ENCODE measurements at regions not wholly inside any gene's neighbourhood (a gene's known extent, or its start where the extent isn't known, plus 50 kb on each side); places are given as distances from the start of the nearest gene placed in this dataset.
A peak's percentile ranks its signal among the peaks of the same experiment; 100 is the strongest.
"Not testable (repeated sequence)": the region's sequence is repeated elsewhere in the genome, so short reads cannot be mapped to it uniquely, and the experiment has no call there.

GRCh38 chr7:65558584-65558983 is 184.9 kb downstream of the ZNF92 start:
- not testable (repeated sequence) for FAIRE-seq; DNase-seq (ENCODE audit: insufficient read length)

GRCh38 chr7:65561786-65562372 is 188.2 kb downstream of the ZNF92 start:
- not testable (repeated sequence) for FAIRE-seq; DNase-seq (ENCODE audit: insufficient read length)

GRCh38 chr7:65562522-65562921 is 188.9 kb downstream of the ZNF92 start:
- not testable (repeated sequence) for DNase-seq (ENCODE audit: insufficient read length); FAIRE-seq

- DNase-seq (ENCODE audit: insufficient read length); FAIRE-seq: not testable (repeated sequence)
These were observed 189.7 kb downstream of the ZNF92 start for GRCh38 chr7:65563333-65563732.

- not testable (repeated sequence) for DNase-seq (ENCODE audit: insufficient read length); FAIRE-seq
These were observed 194.6 kb downstream of the ZNF92 start for GRCh38 chr7:65568226-65568625.

GRCh38 chr7:65570990-65571389 is 197.3 kb downstream of the ZNF92 start:
- not testable (repeated sequence) for FAIRE-seq

GRCh38 chr7:65572581-65572980 is 198.9 kb downstream of the ZNF92 start:
- FAIRE-seq; DNase-seq (ENCODE audit: insufficient read length): not testable (repeated sequence)

More at GRCh38 chr7:65570990-65571389, 197.3 kb downstream of the ZNF92 start:
- not testable (repeated sequence) for DNase-seq (ENCODE audit: insufficient read length)

GRCh38 chr7:65576370-65576769 is 202.7 kb downstream of the ZNF92 start:
- not testable (repeated sequence) for FAIRE-seq; DNase-seq (ENCODE audit: insufficient read length)

GRCh38 chr7:65582518-65583119 is 209.0 kb downstream of the ZNF92 start:
- FAIRE-seq; DNase-seq (ENCODE audit: insufficient read length): not testable (repeated sequence)

GRCh38 chr7:65602495-65602894 is 228.8 kb downstream of the ZNF92 start:
- not testable (repeated sequence) for FAIRE-seq; DNase-seq (ENCODE audit: insufficient read length)

- DNase-seq (ENCODE audit: insufficient read length) (no peak), FAIRE-seq (no peak)
- no peak for TF ChIP-seq TAF1 (IDR thresholded peaks at IDR 0.05; ENCODE audit: borderline replicate concordance, low read depth, low read length)
- TF ChIP-seq POLR2A (IDR thresholded peaks at IDR 0.05; ENCODE audit: low read depth, low read length), result no peak
- no peak for TF ChIP-seq POLR2AphosphoS5 (IDR thresholded peaks at IDR 0.05; ENCODE audit: low read depth, low read length)
These were observed 235.5 kb downstream of the ZNF92 start for GRCh38 chr7:65609131-65609530.

- FAIRE-seq; DNase-seq (ENCODE audit: insufficient read length): not testable (repeated sequence)
These were observed 240.1 kb downstream of the ZNF92 start for GRCh38 chr7:65613644-65614289.

- FAIRE-seq, result not testable (repeated sequence)
These were observed 242.5 kb downstream of the ZNF92 start for GRCh38 chr7:65616111-65616510.

GRCh38 chr7:65620216-65620615 is 246.6 kb downstream of the ZNF92 start:
- not testable (repeated sequence) for FAIRE-seq

More at GRCh38 chr7:65616111-65616510, 242.5 kb downstream of the ZNF92 start:
- DNase-seq (ENCODE audit: insufficient read length), result not testable (repeated sequence)

GRCh38 chr7:65621580-65622201 is 248.0 kb downstream of the ZNF92 start:
- DNase-seq (ENCODE audit: insufficient read length), result not testable (repeated sequence)
- FAIRE-seq, result peak; percentile 97

More at GRCh38 chr7:65620216-65620615, 246.6 kb downstream of the ZNF92 start:
- DNase-seq (ENCODE audit: insufficient read length), result not testable (repeated sequence)

GRCh38 chr7:65631236-65631635 is 241.6 kb upstream of the VKORC1L1 start:
- not testable (repeated sequence) for FAIRE-seq

GRCh38 chr7:65633587-65634404 is 239.1 kb upstream of the VKORC1L1 start:
- not testable (repeated sequence) for DNase-seq (ENCODE audit: insufficient read length); FAIRE-seq

More at GRCh38 chr7:65631236-65631635, 241.6 kb upstream of the VKORC1L1 start:
- not testable (repeated sequence) for DNase-seq (ENCODE audit: insufficient read length)

- FAIRE-seq; DNase-seq (ENCODE audit: insufficient read length): not testable (repeated sequence)
These were observed 234.0 kb upstream of the VKORC1L1 start for GRCh38 chr7:65638918-65639317.

GRCh38 chr7:65639717-65640116 is 233.2 kb upstream of the VKORC1L1 start:
- not testable (repeated sequence) for DNase-seq (ENCODE audit: insufficient read length); FAIRE-seq
